ENCODE measurements at regions not wholly inside any gene's neighbourhood (a gene's known extent, or its start where the extent isn't known, plus 50 kb on each side); places are given as distances from the start of the nearest gene placed in this dataset.

- DNase-seq (no peak), ATAC-seq (no peak)
- H3K79me2 ChIP-seq (ENCODE audit: low read length) = no peaks in the 10 kb centered on the region
- no peak overlapping the region for H2AFZ ChIP-seq (ENCODE audit: low read length)
- intact Hi-C loops (cut with micrococcal nuclease) = no loop called here
- H3K9me2 ChIP-seq (replicated peaks; ENCODE audit: low read length) = no peaks in the 10 kb centered on the region
- H3K27me3 ChIP-seq (ENCODE audit: low read length) = no peaks in the 10 kb centered on the region
- H3K4me1 ChIP-seq (ENCODE audit: insufficient read depth, low read length) = no peaks in the 10 kb centered on the region
- H3K9ac ChIP-seq (ENCODE audit: low read length) = no peak overlapping the region
- no TSS peak for BruUV-seq (replicated peaks)
- no peak overlapping the region for H3K4me3 ChIP-seq (ENCODE audit: low read length)
- no peaks in the 10 kb centered on the region for H3K9me3 ChIP-seq (ENCODE audit: low read length)
- CTCF ChIA-PET = no interaction called here
- H3K27ac ChIP-seq (ENCODE audit: low read length) = no peak overlapping the region
- H3F3A ChIP-seq (ENCODE audit: low read length, unreplicated experiment) = no peaks in the 10 kb centered on the region
- no peaks in the 10 kb centered on the region for H3K36me3 ChIP-seq (ENCODE audit: low read depth, low read length)
- TF ChIP-seq EZH2 (IDR thresholded peaks at IDR 0.05; ENCODE audit: low read length, unreplicated experiment) (no peak), CTCF (conservative IDR thresholded peaks at IDR 0.05; ENCODE audit: low read depth, low read length) (no peak), EZH2phosphoT487 (IDR thresholded peaks at IDR 0.05; ENCODE audit: borderline replicate concordance, low read length) (no peak)
- no peak overlapping the region for H3K4me2 ChIP-seq (ENCODE audit: low read length)
- POLR2A ChIA-PET (ENCODE audit: unreplicated experiment) = no interaction called here
- no peaks in the 10 kb centered on the region for H4K20me1 ChIP-seq (ENCODE audit: low read length)
These were observed 131.4 kb upstream of the TSLP start for GRCh38 chr5:110940136-110940535.

GRCh38 chr5:110945874-110946436 is 125.6 kb upstream of the TSLP start:
- DNase-seq (no peak), ATAC-seq (no peak)
- Histone ChIP-seq H3K79me2 (ENCODE audit: low read length) (no peaks in the 10 kb centered on the region), H3K27me3 (ENCODE audit: low read length) (no peaks in the 10 kb centered on the region), H3K9me3 (ENCODE audit: low read length) (no peaks in the 10 kb centered on the region), H3K9ac (ENCODE audit: low read length) (no peak overlapping the region), H3K9me2 (replicated peaks; ENCODE audit: low read length) (no peaks in the 10 kb centered on the region), H3F3A (ENCODE audit: low read length, unreplicated experiment) (no peaks in the 10 kb centered on the region), H3K27ac (ENCODE audit: low read length) (no peak overlapping the region), H3K4me2 (ENCODE audit: low read length) (no peak overlapping the region), H3K36me3 (ENCODE audit: low read depth, low read length) (no peaks in the 10 kb centered on the region), H3K4me1 (ENCODE audit: insufficient read depth, low read length) (peaks cover 4% of the 10 kb centered on the region), H4K20me1 (ENCODE audit: low read length) (no peaks in the 10 kb centered on the region), H2AFZ (ENCODE audit: low read length) (no peak overlapping the region), H3K4me3 (ENCODE audit: low read length) (no peak overlapping the region)
- CTCF ChIA-PET = no interaction called here
- intact Hi-C loops (cut with micrococcal nuclease) = no loop called here
- TF ChIP-seq EZH2phosphoT487 (IDR thresholded peaks at IDR 0.05; ENCODE audit: borderline replicate concordance, low read length) (no peak), CTCF (conservative IDR thresholded peaks at IDR 0.05; ENCODE audit: low read depth, low read length) (no peak), EZH2 (IDR thresholded peaks at IDR 0.05; ENCODE audit: low read length, unreplicated experiment) (no peak)
- POLR2A ChIA-PET (ENCODE audit: unreplicated experiment) = no interaction called here
- BruUV-seq (replicated peaks) = no TSS peak

- TF ChIP-seq EZH2 (IDR thresholded peaks at IDR 0.05; ENCODE audit: low read length, unreplicated experiment) = no peak
- POLR2A ChIA-PET (ENCODE audit: unreplicated experiment) = no interaction called here
- Histone ChIP-seq H3K9me2 (replicated peaks; ENCODE audit: low read length) (no peaks in the 10 kb centered on the region), H3K27ac (ENCODE audit: low read length) (peak overlapping the region; percentile 79), H3K4me1 (ENCODE audit: insufficient read depth, low read length) (peaks cover 24% of the 10 kb centered on the region), H3K9me3 (ENCODE audit: low read length) (no peaks in the 10 kb centered on the region), H2AFZ (ENCODE audit: low read length) (no peak overlapping the region), H3K4me2 (ENCODE audit: low read length) (peak overlapping the region; percentile 15; the same call in 1 of the 2 replicates), H4K20me1 (ENCODE audit: low read length) (no peaks in the 10 kb centered on the region), H3K36me3 (ENCODE audit: low read depth, low read length) (no peaks in the 10 kb centered on the region), H3K27me3 (ENCODE audit: low read length) (no peaks in the 10 kb centered on the region), H3F3A (ENCODE audit: low read length, unreplicated experiment) (no peaks in the 10 kb centered on the region), H3K9ac (ENCODE audit: low read length) (peak overlapping the region; percentile 4; the same call in 1 of the 2 replicates), H3K79me2 (ENCODE audit: low read length) (no peaks in the 10 kb centered on the region), H3K4me3 (ENCODE audit: low read length) (no peak overlapping the region)
- no TSS peak for BruUV-seq (replicated peaks)
- DNase-seq (peak; percentile 77), ATAC-seq (peak; percentile 73)
- intact Hi-C loops (cut with micrococcal nuclease) = loop anchor here (1.0 kb wide), 3 partner anchors 17 to 110 kb away; no protein-coding TSS in a partner anchor
- CTCF ChIA-PET = no interaction called here
These were observed 120.1 kb upstream of the TSLP start for GRCh38 chr5:110951373-110951791.
